Caco-2 (cell line): ENCODE measurements at regions not wholly inside any gene's neighbourhood (a gene's known extent, or its start where the extent isn't known, plus 50 kb on each side); places are given as distances from the start of the nearest gene placed in this dataset.

Experiments
- BruUV-seq: library from RNA; stranded (reverse); fragments of 400-500 nt; replicated peaks from 2 replicates; lab custom pipeline; 2021; lab: Mats Ljungman, UMichigan
- CTCF ChIA-PET: fragments of 300-600 bp; sonication (Branson Sonifier 250); formaldehyde crosslinking; loops from one replicate; lab custom pipeline; 2022; ENCODE audit warnings: antibody characterized with exemption; lab: Charles Lee
- POLR2A ChIA-PET: fragments of 300-600 bp; sonication (Branson Sonifier 250); formaldehyde crosslinking; loops from one replicate; lab custom pipeline; 2022; ENCODE audit warnings: antibody characterized with exemption; lab: Charles Lee
- DNase-seq, 2 experiments: peaks; one replicate each; pipeline versions ENCODE4 v3.0.0 to v3.0.0-alpha.2; 2020 to 2022
- H3K27me3 ChIP-seq: replicated peaks from 2 replicates; pipeline ENCODE4 v1.6.0; 2011; ENCODE audit warnings: low read length; ENCODE audit not compliant: control insufficient read depth, insufficient read depth
- H3K36me3 ChIP-seq: 2 replicates; pipeline ENCODE4 v1.5.1; 2011; ENCODE audit warnings: low read length; ENCODE audit not compliant: control insufficient read depth, insufficient read depth
- H3K4me1 ChIP-seq: fragments of 250-450 bp; sonication (Bioruptor Pico); 2 replicates; pipeline ENCODE4 v1.5.1; 2020; ENCODE audit warnings: mild to moderate bottlenecking
- H3K4me3 ChIP-seq: 2 replicates; pipeline ENCODE4 v1.5.1; 2011; ENCODE audit warnings: low read depth, mild to moderate bottlenecking, control low read depth, low read length
- H3K9me3 ChIP-seq: fragments of 250-450 bp; sonication (Bioruptor Pico); 2 replicates; pipeline ENCODE4 v1.5.1; 2020; ENCODE audit warnings: mild to moderate bottlenecking, moderate library complexity
- H3K27ac Mint-ChIP-seq: one replicate; pipeline ENCODE4 v1.8.0; 2022; ENCODE audit warnings: mixed read lengths; ENCODE audit not compliant: unreplicated experiment
- H3K27me3 Mint-ChIP-seq: one replicate; pipeline ENCODE4 v1.8.0; 2022; ENCODE audit warnings: mixed read lengths; ENCODE audit not compliant: insufficient read depth, unreplicated experiment
- H3K36me3 Mint-ChIP-seq: one replicate; pipeline ENCODE4 v1.8.0; 2022; ENCODE audit warnings: mild to moderate bottlenecking, mixed read lengths; ENCODE audit not compliant: insufficient read depth, unreplicated experiment
- H3K4me1 Mint-ChIP-seq: one replicate; pipeline ENCODE4 v1.8.0; 2022; ENCODE audit warnings: low read depth, mixed read lengths; ENCODE audit not compliant: unreplicated experiment
- H3K4me3 Mint-ChIP-seq: one replicate; pipeline ENCODE4 v1.8.0; 2022; ENCODE audit warnings: mild to moderate bottlenecking, moderate library complexity, mixed read lengths; ENCODE audit not compliant: unreplicated experiment
- H3K9me3 Mint-ChIP-seq: one replicate; pipeline ENCODE4 v1.8.0; 2022; ENCODE audit warnings: mixed read lengths; ENCODE audit not compliant: unreplicated experiment
- intact Hi-C: fragments of 100-400 bp; cut with micrococcal nuclease; formaldehyde crosslinking; loops from one replicate; pipeline ENCODE4 v1.10.0; 2022; ENCODE audit not compliant: unreplicated experiment
- TF ChIP-seq, protein P1 (sequence below), 2 experiments: fragments of 200-600 bp in 1 of 2; IDR thresholded peaks; 1 replicate in 1 of 2; 2 replicates in 1 of 2; pipeline versions ENCODE4 v1.5.1 to v1.8.0; 2011 to 2022; ENCODE audit warnings: antibody characterized with exemption in 1 of 2, control low read depth in 1 of 2, inconsistent platforms in 1 of 2, low read depth in 1 of 2, low read length in 1 of 2, mild to moderate bottlenecking in 1 of 2, moderate library complexity in 1 of 2; ENCODE audit not compliant: insufficient read depth in 1 of 2, severe bottlenecking in 1 of 2, unreplicated experiment in 1 of 2

GRCh38 chr2:64846177-64846576, 143.0 kb upstream of the SLC1A4 start:
- CTCF ChIA-PET: no interaction called here
- BruUV-seq: no TSS peak
- H3K4me1 ChIP-seq: no peaks in the 10 kb centered on the region
- H3K9me3 Mint-ChIP-seq: no peaks in the 10 kb centered on the region
- no peak overlapping the region for H3K4me3 ChIP-seq
- H3K36me3 ChIP-seq: no peaks in the 10 kb centered on the region
- no peak for DNase-seq
- intact Hi-C loops: no loop called here
- no peaks in the 10 kb centered on the region for H3K4me1 Mint-ChIP-seq
- TF ChIP-seq, protein P1, sequence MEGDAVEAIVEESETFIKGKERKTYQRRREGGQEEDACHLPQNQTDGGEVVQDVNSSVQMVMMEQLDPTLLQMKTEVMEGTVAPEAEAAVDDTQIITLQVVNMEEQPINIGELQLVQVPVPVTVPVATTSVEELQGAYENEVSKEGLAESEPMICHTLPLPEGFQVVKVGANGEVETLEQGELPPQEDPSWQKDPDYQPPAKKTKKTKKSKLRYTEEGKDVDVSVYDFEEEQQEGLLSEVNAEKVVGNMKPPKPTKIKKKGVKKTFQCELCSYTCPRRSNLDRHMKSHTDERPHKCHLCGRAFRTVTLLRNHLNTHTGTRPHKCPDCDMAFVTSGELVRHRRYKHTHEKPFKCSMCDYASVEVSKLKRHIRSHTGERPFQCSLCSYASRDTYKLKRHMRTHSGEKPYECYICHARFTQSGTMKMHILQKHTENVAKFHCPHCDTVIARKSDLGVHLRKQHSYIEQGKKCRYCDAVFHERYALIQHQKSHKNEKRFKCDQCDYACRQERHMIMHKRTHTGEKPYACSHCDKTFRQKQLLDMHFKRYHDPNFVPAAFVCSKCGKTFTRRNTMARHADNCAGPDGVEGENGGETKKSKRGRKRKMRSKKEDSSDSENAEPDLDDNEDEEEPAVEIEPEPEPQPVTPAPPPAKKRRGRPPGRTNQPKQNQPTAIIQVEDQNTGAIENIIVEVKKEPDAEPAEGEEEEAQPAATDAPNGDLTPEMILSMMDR (IDR thresholded peaks at IDR 0.05; ENCODE audit: insufficient read depth in 1 of 2, low read depth in 1 of 2, low read length in 1 of 2, severe bottlenecking in 1 of 2, unreplicated experiment in 1 of 2): no peak
- H3K36me3 Mint-ChIP-seq: no peaks in the 10 kb centered on the region
- no peaks in the 10 kb centered on the region for H3K9me3 ChIP-seq
- H3K27me3 ChIP-seq: no peaks in the 10 kb centered on the region
- H3K27me3 Mint-ChIP-seq: no peaks in the 10 kb centered on the region
- POLR2A ChIA-PET: no interaction called here
- no peak overlapping the region for H3K27ac Mint-ChIP-seq
- H3K4me3 Mint-ChIP-seq: no peak overlapping the region

DNA sequence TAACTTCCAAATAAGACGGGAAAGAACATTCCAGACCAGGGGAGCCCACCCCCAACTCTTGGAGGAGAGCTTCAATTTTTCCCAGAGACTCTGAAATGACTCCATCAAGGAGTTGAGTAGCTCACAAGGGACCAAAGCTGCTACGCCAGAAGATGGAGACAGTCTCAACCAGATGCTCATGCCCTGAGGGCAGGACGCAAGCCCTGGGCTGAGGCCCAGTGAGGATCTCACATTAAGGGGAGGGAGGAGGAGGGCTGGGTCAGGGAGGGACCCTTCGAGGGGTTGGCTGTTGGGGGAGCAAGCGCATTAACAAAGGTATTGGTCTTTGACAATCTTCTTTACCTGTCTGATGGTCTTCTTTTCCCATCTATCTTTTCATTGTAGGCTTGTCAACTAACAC, 141.3 kb upstream of the SLC1A4 start:
- no peaks in the 10 kb centered on the region for H3K4me1 ChIP-seq
- no peaks in the 10 kb centered on the region for H3K36me3 Mint-ChIP-seq
- intact Hi-C loops: no loop called here
- H3K4me1 Mint-ChIP-seq: no peaks in the 10 kb centered on the region
- H3K9me3 ChIP-seq: no peaks in the 10 kb centered on the region
- ChIA-PET CTCF (no interaction called here), POLR2A (no interaction called here)
- H3K27me3 Mint-ChIP-seq: no peaks in the 10 kb centered on the region
- H3K36me3 ChIP-seq: no peaks in the 10 kb centered on the region
- no peaks in the 10 kb centered on the region for H3K9me3 Mint-ChIP-seq
- no peak overlapping the region for H3K4me3 ChIP-seq
- no peak overlapping the region for H3K4me3 Mint-ChIP-seq
- BruUV-seq: no TSS peak
- H3K27ac Mint-ChIP-seq: no peak overlapping the region
- TF ChIP-seq, protein P1 (IDR thresholded peaks at IDR 0.05; ENCODE audit: insufficient read depth in 1 of 2, low read depth in 1 of 2, low read length in 1 of 2, severe bottlenecking in 1 of 2, unreplicated experiment in 1 of 2): no peak
- no peak for DNase-seq
- H3K27me3 ChIP-seq: no peaks in the 10 kb centered on the region

- POLR2A ChIA-PET: interaction anchor here (0.6 kb wide), 1 partner anchor 345 kb away, joined by 3 read pairs; no protein-coding TSS in a partner anchor
- no peaks in the 10 kb centered on the region for H3K36me3 ChIP-seq
- no peaks in the 10 kb centered on the region for H3K9me3 ChIP-seq
- no peak overlapping the region for H3K4me3 ChIP-seq
- no peaks in the 10 kb centered on the region for H3K4me1 ChIP-seq
- Mint-ChIP-seq H3K9me3 (no peaks in the 10 kb centered on the region), H3K4me3 (no peak overlapping the region), H3K36me3 (no peaks in the 10 kb centered on the region), H3K27ac (no peak overlapping the region), H3K4me1 (no peaks in the 10 kb centered on the region), H3K27me3 (no peaks in the 10 kb centered on the region)
- intact Hi-C loops: no loop called here
- CTCF ChIA-PET: no interaction called here
- TF ChIP-seq, protein P1 (IDR thresholded peaks at IDR 0.05; ENCODE audit: insufficient read depth in 1 of 2, low read depth in 1 of 2, low read length in 1 of 2, severe bottlenecking in 1 of 2, unreplicated experiment in 1 of 2): no peak
- no peak for DNase-seq
- BruUV-seq: no TSS peak
- H3K27me3 ChIP-seq: no peaks in the 10 kb centered on the region
These were observed 140.8 kb upstream of the SLC1A4 start for GRCh38 chr2:64848363-64848762.
